BLaER1 treated with 17β-estradiol and CSF1 and Interleukin-3, amounts not matched to agents 10 nM and 100 nM (cell line): ENCODE measurements at regions not wholly inside any gene's neighbourhood (a gene's known extent, or its start where the extent isn't known, plus 50 kb on each side); places are given as distances from the start of the nearest gene placed in this dataset.
"Not testable (repeated sequence)": the region's sequence is repeated elsewhere in the genome, so short reads cannot be mapped to it uniquely, and the experiment has no call there.

ENCODE experiments used
- H3K27ac ChIP-seq, 11 experiments: shearing (Covaris generic); formaldehyde crosslinking; 2 replicates each; pipeline ENCODE4 v1.8.1; 2022
- H3K27me3 ChIP-seq, 11 experiments: shearing (Covaris generic); formaldehyde crosslinking; 2 replicates each; pipeline ENCODE4 v1.8.1; 2022
- H3K36me3 ChIP-seq, 11 experiments: shearing (Covaris generic); formaldehyde crosslinking; 2 replicates each; pipeline ENCODE4 v1.8.1; 2022
- H3K4me1 ChIP-seq, 10 experiments: shearing (Covaris generic); formaldehyde crosslinking; 2 replicates each; pipeline ENCODE4 v1.8.1; 2022
- H3K4me2 ChIP-seq, 11 experiments: shearing (Covaris generic); formaldehyde crosslinking; 2 replicates each; pipeline ENCODE4 v1.8.1; 2022
- H3K4me3 ChIP-seq, 10 experiments: shearing (Covaris generic); formaldehyde crosslinking; 2 replicates each; pipeline ENCODE4 v1.8.1; 2022
- H3K9ac ChIP-seq, 11 experiments: shearing (Covaris generic); formaldehyde crosslinking; 2 replicates each; pipeline ENCODE4 v1.8.1; 2022
- H3K9me3 ChIP-seq, 11 experiments: shearing (Covaris generic); formaldehyde crosslinking; replicated peaks in 1 of 11; 2 replicates each; pipeline ENCODE4 v1.8.1; 2022
- H4K20me1 ChIP-seq, 11 experiments: shearing (Covaris generic); formaldehyde crosslinking; 2 replicates each; pipeline ENCODE4 v1.8.1; 2022
- Cebpa-rat ChIP-seq, 11 experiments: shearing (Covaris generic); IDR thresholded peaks; 2 replicates each; pipeline ENCODE4 v1.8.1; 2022

- no peaks in the 10 kb centered on the region for H3K36me3 ChIP-seq
- no peak overlapping the region for H3K4me2 ChIP-seq
Measured at GRCh38 chr7:149686449-149686848, 86.9 kb downstream of the ZNF467 start.

GRCh38 chr7:149686011-149686410 lies 87.4 kb downstream of the ZNF467 start:
- Histone ChIP-seq H3K4me2 (no peak overlapping the region), H3K4me3 (no peak overlapping the region), H3K36me3 (no peaks in the 10 kb centered on the region), H3K27ac (no peak overlapping the region), H3K9ac (no peak overlapping the region), H3K4me1 (peaks cover 0 to 8% (median 5%) of the 10 kb centered on the region in 10 experiments; a peak in 9 of 20 replicates), H3K9me3 (peaks cover 14 to 31% (median 20%) of the 10 kb centered on the region in 11 experiments; a peak in 21 of 22 replicates), H4K20me1 (no peaks in the 10 kb centered on the region), H3K27me3 (peaks cover 0 to 5% (median 0%) of the 10 kb centered on the region in 11 experiments; a peak in 2 of 22 replicates)
- TF ChIP-seq Cebpa-rat (IDR thresholded peaks at IDR 0.05) = no peak

More at GRCh38 chr7:149686449-149686848, 86.9 kb downstream of the ZNF467 start:
- Histone ChIP-seq H3K9ac (no peak overlapping the region), H4K20me1 (no peaks in the 10 kb centered on the region), H3K4me3 (no peak overlapping the region), H3K9me3 (peaks cover 10 to 26% (median 18%) of the 10 kb centered on the region in 11 experiments; a peak in 21 of 22 replicates), H3K27ac (no peak overlapping the region), H3K4me1 (peaks cover 0 to 11% (median 6%) of the 10 kb centered on the region in 10 experiments; a peak in 9 of 20 replicates), H3K27me3 (peaks cover 0 to 5% (median 0%) of the 10 kb centered on the region in 11 experiments; a peak in 2 of 22 replicates)
- no peak for TF ChIP-seq Cebpa-rat (IDR thresholded peaks at IDR 0.05)

GRCh38 chr7:149685455-149685854 lies 87.9 kb downstream of the ZNF467 start:
- Histone ChIP-seq H3K9me3 (peaks cover 20 to 32% (median 25%) of the 10 kb centered on the region in 11 experiments; a peak in 21 of 22 replicates), H3K4me2 (no peak overlapping the region), H3K27ac (no peak overlapping the region), H3K9ac (no peak overlapping the region), H3K4me3 (no peak overlapping the region), H4K20me1 (no peaks in the 10 kb centered on the region), H3K27me3 (peaks cover 0 to 3% (median 0%) of the 10 kb centered on the region in 11 experiments; a peak in 1 of 22 replicates), H3K4me1 (peaks cover 0 to 4% (median under 1%) of the 10 kb centered on the region in 10 experiments; a peak in 5 of 20 replicates), H3K36me3 (no peaks in the 10 kb centered on the region)
- no peak for TF ChIP-seq Cebpa-rat (IDR thresholded peaks at IDR 0.05)

GRCh38 chr7:149683898-149684297 lies 89.5 kb downstream of the ZNF467 start:
- H3K4me1 ChIP-seq = peaks cover 0 to 4% (median 0%) of the 10 kb centered on the region in 10 experiments; a peak in 2 of 20 replicates
- H3K9me3 ChIP-seq = peaks cover 16 to 31% (median 26%) of the 10 kb centered on the region in 11 experiments; a peak in 21 of 22 replicates
- H3K4me2 ChIP-seq = no peak overlapping the region
- no peak overlapping the region for H3K4me3 ChIP-seq
- H3K9ac ChIP-seq = no peak overlapping the region
- H3K27ac ChIP-seq = no peak overlapping the region
- TF ChIP-seq Cebpa-rat (IDR thresholded peaks at IDR 0.05) = no peak
- no peaks in the 10 kb centered on the region for H4K20me1 ChIP-seq
- H3K36me3 ChIP-seq = no peaks in the 10 kb centered on the region
- H3K27me3 ChIP-seq = no peaks in the 10 kb centered on the region

- H3K27me3 ChIP-seq = no peaks in the 10 kb centered on the region
- no peaks in the 10 kb centered on the region for H4K20me1 ChIP-seq
- no peaks in the 10 kb centered on the region for H3K36me3 ChIP-seq
- no peak overlapping the region for H3K9ac ChIP-seq
- no peak overlapping the region for H3K27ac ChIP-seq
- no peak for TF ChIP-seq Cebpa-rat (IDR thresholded peaks at IDR 0.05)
- H3K4me2 ChIP-seq = peak overlapping the region in 2 of 11 experiments; percentile 11; a peak in 1 of 22 replicates
- peaks cover 0 to 4% (median 0%) of the 10 kb centered on the region in 10 experiments; a peak in 2 of 20 replicates for H3K4me1 ChIP-seq
- peaks cover 9 to 29% (median 21%) of the 10 kb centered on the region in 11 experiments; a peak in 21 of 22 replicates for H3K9me3 ChIP-seq
- no peak overlapping the region for H3K4me3 ChIP-seq
Measured at GRCh38 chr7:149683181-149683580, 90.2 kb downstream of the ZNF467 start.

- H4K20me1 ChIP-seq = no peaks in the 10 kb centered on the region
- peaks cover 11 to 29% (median 24%) of the 10 kb centered on the region in 11 experiments; a peak in 20 of 22 replicates for H3K9me3 ChIP-seq
- no peaks in the 10 kb centered on the region for H3K27me3 ChIP-seq
- peaks cover 0 to 4% (median 0%) of the 10 kb centered on the region in 10 experiments; a peak in 2 of 20 replicates for H3K4me1 ChIP-seq
- H3K4me2 ChIP-seq = no peak overlapping the region
- H3K9ac ChIP-seq = no peak overlapping the region
- no peaks in the 10 kb centered on the region for H3K36me3 ChIP-seq
- no peak overlapping the region for H3K4me3 ChIP-seq
- no peak overlapping the region for H3K27ac ChIP-seq
- no peak for TF ChIP-seq Cebpa-rat (IDR thresholded peaks at IDR 0.05)
Measured at GRCh38 chr7:149682038-149682437, 91.3 kb downstream of the ZNF467 start.

- Histone ChIP-seq H3K4me1 (peaks cover 0 to 4% (median 0%) of the 10 kb centered on the region in 10 experiments; a peak in 2 of 20 replicates), H4K20me1 (no peaks in the 10 kb centered on the region), H3K4me2 (no peak overlapping the region), H3K9ac (no peak overlapping the region), H3K9me3 (peaks cover 11 to 34% (median 25%) of the 10 kb centered on the region in 11 experiments; a peak in 20 of 22 replicates), H3K27ac (no peak overlapping the region), H3K27me3 (no peaks in the 10 kb centered on the region), H3K4me3 (no peak overlapping the region), H3K36me3 (no peaks in the 10 kb centered on the region)
- no peak for TF ChIP-seq Cebpa-rat (IDR thresholded peaks at IDR 0.05)
Measured at GRCh38 chr7:149681274-149681673, 92.1 kb downstream of the ZNF467 start.

GRCh38 chr7:149680331-149681025 lies 92.9 kb downstream of the ZNF467 start:
- Histone ChIP-seq H4K20me1 (no peaks in the 10 kb centered on the region), H3K4me3 (no peak overlapping the region), H3K9ac (no peak overlapping the region), H3K36me3 (no peaks in the 10 kb centered on the region), H3K27me3 (no peaks in the 10 kb centered on the region), H3K27ac (no peak overlapping the region), H3K9me3 (peaks cover 11 to 34% (median 25%) of the 10 kb centered on the region in 11 experiments; a peak in 20 of 22 replicates), H3K4me1 (peaks cover 0 to 4% (median 0%) of the 10 kb centered on the region in 10 experiments; a peak in 2 of 20 replicates), H3K4me2 (no peak overlapping the region)
- no peak for TF ChIP-seq Cebpa-rat (IDR thresholded peaks at IDR 0.05)

- H3K27ac ChIP-seq, H4K20me1 ChIP-seq, H3K27me3 ChIP-seq, H3K4me3 ChIP-seq, H3K9ac ChIP-seq, H3K4me1 ChIP-seq, H3K36me3 ChIP-seq, H3K4me2 ChIP-seq: not testable (repeated sequence)
- peaks cover 0 to 21% (median 10%) of the 10 kb centered on the region in 11 experiments; a peak in 12 of 22 replicates for H3K9me3 ChIP-seq
Measured at GRCh38 chr7:149674728-149675385, 98.5 kb downstream of the ZNF467 start.
